Fibroblast of mammary gland (primary cell): ENCODE measurements at regions not wholly inside any gene's neighbourhood (a gene's known extent, or its start where the extent isn't known, plus 50 kb on each side); places are given as distances from the start of the nearest gene placed in this dataset.

Experiments
- DNase-seq: peaks from one replicate; pipeline ENCODE4 v3.0.0-alpha.2; 2010; ENCODE audit warnings: low read depth
- H3K4me3 ChIP-seq: 2 replicates; pipeline ENCODE4 v1.5.1; 2011; ENCODE audit warnings: low read depth, mild to moderate bottlenecking, low read length, moderate library complexity; ENCODE audit not compliant: control insufficient read depth
- TF ChIP-seq, protein P1 (sequence below): conservative IDR thresholded peaks from 2 replicates; pipeline ENCODE4 v1.5.1; 2011; ENCODE audit warnings: low read depth, low read length, inconsistent platforms; ENCODE audit not compliant: control insufficient read depth, insufficient read depth

- TF ChIP-seq, protein P1, sequence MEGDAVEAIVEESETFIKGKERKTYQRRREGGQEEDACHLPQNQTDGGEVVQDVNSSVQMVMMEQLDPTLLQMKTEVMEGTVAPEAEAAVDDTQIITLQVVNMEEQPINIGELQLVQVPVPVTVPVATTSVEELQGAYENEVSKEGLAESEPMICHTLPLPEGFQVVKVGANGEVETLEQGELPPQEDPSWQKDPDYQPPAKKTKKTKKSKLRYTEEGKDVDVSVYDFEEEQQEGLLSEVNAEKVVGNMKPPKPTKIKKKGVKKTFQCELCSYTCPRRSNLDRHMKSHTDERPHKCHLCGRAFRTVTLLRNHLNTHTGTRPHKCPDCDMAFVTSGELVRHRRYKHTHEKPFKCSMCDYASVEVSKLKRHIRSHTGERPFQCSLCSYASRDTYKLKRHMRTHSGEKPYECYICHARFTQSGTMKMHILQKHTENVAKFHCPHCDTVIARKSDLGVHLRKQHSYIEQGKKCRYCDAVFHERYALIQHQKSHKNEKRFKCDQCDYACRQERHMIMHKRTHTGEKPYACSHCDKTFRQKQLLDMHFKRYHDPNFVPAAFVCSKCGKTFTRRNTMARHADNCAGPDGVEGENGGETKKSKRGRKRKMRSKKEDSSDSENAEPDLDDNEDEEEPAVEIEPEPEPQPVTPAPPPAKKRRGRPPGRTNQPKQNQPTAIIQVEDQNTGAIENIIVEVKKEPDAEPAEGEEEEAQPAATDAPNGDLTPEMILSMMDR, result no peak
Observed at GRCh38 chr2:9123069-9123468, 83.5 kb upstream of the ASAP2 start.

GRCh38 chr2:9122367-9122766 lies 84.2 kb upstream of the ASAP2 start:
- TF ChIP-seq, protein P1, result no peak
- no peak for DNase-seq

More at GRCh38 chr2:9123069-9123468, 83.5 kb upstream of the ASAP2 start:
- DNase-seq, result no peak
- H3K4me3 ChIP-seq, result no peak overlapping the region

DNA sequence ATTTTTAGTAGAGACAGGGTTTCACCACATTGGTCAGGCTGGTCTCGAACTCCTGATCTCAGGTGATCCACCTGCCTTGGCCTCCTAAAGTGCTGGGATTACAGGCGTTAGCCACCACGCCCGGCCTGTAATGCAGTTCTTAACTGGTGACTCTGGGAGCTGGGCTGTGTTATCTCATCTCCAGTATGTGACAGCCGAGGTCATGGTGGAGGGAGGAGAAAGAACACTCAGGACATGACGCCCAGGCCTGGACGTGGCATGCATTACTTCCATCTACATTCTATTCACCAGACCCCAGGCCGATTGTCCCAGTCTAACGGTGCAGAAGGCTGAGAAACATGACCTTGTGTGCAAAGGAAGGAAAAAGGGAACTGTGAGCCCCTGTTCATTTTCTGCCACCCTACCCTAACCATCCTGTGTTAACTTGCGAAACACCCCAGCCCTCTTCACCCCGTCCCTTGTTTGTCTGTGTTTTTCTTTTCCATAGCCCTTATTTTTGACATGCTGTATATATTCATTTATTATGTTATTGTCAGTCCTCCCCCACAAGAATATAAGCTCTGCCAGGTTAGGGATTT lies 88.1 kb upstream of the ASAP2 start:
- no peak for DNase-seq
- TF ChIP-seq, protein P1, result no peak
- H3K4me3 ChIP-seq, result no peak overlapping the region

More at GRCh38 chr2:9122367-9122766, 84.2 kb upstream of the ASAP2 start:
- no peak overlapping the region for H3K4me3 ChIP-seq

GRCh38 chr2:9115229-9115628 lies 91.4 kb upstream of the ASAP2 start:
- DNase-seq, result no peak
- TF ChIP-seq, protein P1, result no peak
- no peak overlapping the region for H3K4me3 ChIP-seq

DNA sequence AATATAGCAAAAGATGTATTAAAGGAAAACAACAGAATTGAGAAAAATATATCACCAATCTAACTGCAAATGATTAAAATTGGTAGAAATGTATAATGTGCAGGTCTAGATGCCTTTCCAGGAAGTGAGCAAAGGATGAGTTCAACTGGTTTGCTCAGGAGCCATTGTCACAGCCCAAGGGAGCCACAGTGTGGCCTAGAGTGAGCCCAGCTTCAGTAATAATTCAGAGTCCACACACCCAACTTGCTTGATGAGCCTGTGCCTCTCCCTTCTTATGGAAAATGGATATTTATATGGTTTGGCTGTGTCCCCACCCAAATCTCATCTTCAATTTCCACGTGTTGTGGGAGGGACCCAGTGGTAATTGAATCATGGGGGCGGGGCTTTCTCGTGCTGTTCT lies 92.2 kb upstream of the ASAP2 start:
- TF ChIP-seq, protein P1, result peak; percentile 7
- H3K4me3 ChIP-seq, result no peak overlapping the region

DNA sequence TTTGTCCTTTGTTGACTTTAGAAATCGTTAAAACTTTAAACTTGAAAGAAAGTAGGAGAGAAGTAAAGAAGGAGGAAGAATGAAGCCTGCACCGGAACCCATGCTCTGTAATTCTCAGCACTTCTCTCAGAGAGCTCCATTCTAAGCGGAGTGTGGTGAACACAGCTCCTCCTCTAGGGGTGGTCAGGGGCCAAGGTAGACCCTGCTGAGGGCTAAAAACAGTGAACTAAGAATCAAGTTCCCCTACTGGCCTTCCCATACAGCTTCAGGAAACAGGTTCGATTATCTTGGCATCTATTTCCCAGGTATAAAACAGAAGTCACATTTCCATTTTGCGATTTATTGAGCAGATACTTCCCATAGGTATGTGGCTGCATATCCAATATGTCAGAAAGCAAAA lies 92.7 kb upstream of the ASAP2 start:
- DNase-seq, result no peak
- TF ChIP-seq, protein P1, result no peak

More for the DNA sequence above, 92.2 kb upstream of the ASAP2 start:
- DNase-seq, result peak; percentile 19

DNA sequence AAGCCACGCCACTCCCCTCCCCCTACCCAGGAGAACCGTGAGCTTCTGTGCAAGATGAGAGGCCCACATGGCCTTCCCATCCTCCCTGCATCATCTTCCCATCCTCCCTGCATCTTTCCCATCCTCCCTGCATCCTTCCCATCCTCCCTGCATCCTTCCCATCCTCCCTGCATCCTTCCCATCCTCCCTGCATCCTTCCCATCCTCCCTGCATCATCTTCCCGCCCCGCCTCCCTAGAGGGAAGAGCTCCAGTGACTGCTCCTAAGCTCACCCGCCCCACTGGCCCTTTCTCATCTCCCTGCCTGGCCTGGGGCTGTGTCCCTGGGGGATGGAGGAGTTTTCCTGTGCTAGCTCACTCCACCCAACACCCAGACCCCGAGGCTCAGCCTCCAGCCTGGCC lies 93.3 kb upstream of the ASAP2 start:
- TF ChIP-seq, protein P1, result no peak
- DNase-seq, result no peak

More for the DNA sequence above, 92.7 kb upstream of the ASAP2 start:
- no peak overlapping the region for H3K4me3 ChIP-seq

More for the DNA sequence above, 93.3 kb upstream of the ASAP2 start:
- H3K4me3 ChIP-seq, result no peak overlapping the region
